ENCODE measurements at regions not wholly inside any gene's neighbourhood (a gene's known extent, or its start where the extent isn't known, plus 50 kb on each side); places are given as distances from the start of the nearest gene placed in this dataset.
A peak's percentile ranks its signal among the peaks of the same experiment; 100 is the strongest.

- H3K4me2 ChIP-seq (ENCODE audit: insufficient read depth in 1 of 2, low read depth in 2 of 2, low read length in 2 of 2) = no peak overlapping the region
- WGBS, 2 experiments (ENCODE audit: extremely low coverage in 1 of 2, insufficient coverage in 1 of 2, insufficient read length in 1 of 2, insufficient replicate concordance in 2 of 2, low coverage in 1 of 2, low lambda C conversion rate in 2 of 2, missing lambda C conversion rate in 1 of 2) = 76% methylated on average over 4 of the region's 4 CpGs; no CpG with 5 or more reads in 1 of the 2 experiments
- CTCF ChIA-PET (ENCODE audit: partially characterized antibody) = interaction anchor here (0.6 to 0.7 kb wide), 2 partner anchors 102 to 420 kb away, joined by 3 read pairs; no protein-coding TSS in a partner anchor
- TF ChIP-seq BACH1 (IDR thresholded peaks at IDR 0.05; ENCODE audit: low read length) (peak; percentile 94), BRCA1 (IDR thresholded peaks at IDR 0.05; ENCODE audit: low read depth, low read length) (no peak), MAFK (IDR thresholded peaks at IDR 0.05; ENCODE audit: low read depth, low read length) (peak; percentile 94)
Measured at GRCh38 chr3:28951772-28952556, 328.9 kb upstream of the RBMS3 start.

More at GRCh38 chr3:28951772-28952556, 328.9 kb upstream of the RBMS3 start:
- Histone ChIP-seq H3K79me1 (ENCODE audit: low read depth, low read length) (no peaks in the 10 kb centered on the region), H3K14ac (ENCODE audit: insufficient read length) (no peak overlapping the region), H2BK120ac (replicated peaks; ENCODE audit: low read depth, low read length) (no peak overlapping the region), H2BK20ac (ENCODE audit: low read length) (no peak overlapping the region), H4K8ac (ENCODE audit: extremely low read depth, insufficient read depth, low read length) (no peak overlapping the region), H2BK5ac (ENCODE audit: low read depth, low read length) (no peak overlapping the region), H3K27ac (ENCODE audit: low read depth, low read length) (no peak overlapping the region), H3K27me3 (replicated peaks in 1 of 4; ENCODE audit: control insufficient read depth in 3 of 4, extremely low read depth in 1 of 4, insufficient read depth in 3 of 4, low read length in 3 of 4) (no peaks in the 10 kb centered on the region), H2AFZ (ENCODE audit: low read length) (peak overlapping the region; percentile 45; the same call in 1 of the 2 replicates), H2BK12ac (ENCODE audit: low read depth, low read length) (no peak overlapping the region), H2AK5ac (ENCODE audit: low read depth, low read length) (no peak overlapping the region), H3K9ac (replicated peaks in 1 of 4; ENCODE audit: extremely low read depth in 1 of 4, low read depth in 3 of 4, low read length in 3 of 4) (no peak overlapping the region), H3K18ac (ENCODE audit: extremely low read depth, low read length) (no peak overlapping the region), H3K56ac (replicated peaks; ENCODE audit: insufficient read length, low read depth, low read length) (no peak overlapping the region), H3K36me3 (ENCODE audit: control insufficient read depth in 2 of 4, insufficient read depth in 4 of 4, low read length in 3 of 4) (no peaks in the 10 kb centered on the region), H4K20me1 (replicated peaks in 1 of 2; ENCODE audit: control insufficient read depth in 1 of 2, insufficient read depth in 2 of 2, low read length in 2 of 2) (no peaks in the 10 kb centered on the region), H4K5ac (ENCODE audit: insufficient read length, low read depth, low read length) (peak overlapping the region; percentile 41), H4K91ac (replicated peaks; ENCODE audit: insufficient read length, low read length) (no peak overlapping the region), H3K23me2 (ENCODE audit: low read depth, low read length) (no peaks in the 10 kb centered on the region; the same call in 1 of the 2 replicates), H3K23ac (ENCODE audit: insufficient read length) (no peak overlapping the region), H3K79me2 (ENCODE audit: control insufficient read depth in 1 of 2, insufficient read depth in 2 of 2, low read length in 2 of 2) (no peaks in the 10 kb centered on the region), H3K4ac (replicated peaks; ENCODE audit: insufficient read length, low read depth, low read length) (no peak overlapping the region), H3K4me3 (ENCODE audit: extremely low read depth in 1 of 4, insufficient read depth in 2 of 4, low read depth in 3 of 4, low read length in 4 of 4) (no peak overlapping the region), H3K4me1 (replicated peaks in 1 of 4; ENCODE audit: control insufficient read depth in 3 of 4, insufficient read depth in 4 of 4, low read length in 3 of 4) (no peaks in the 10 kb centered on the region), H3K9me3 (ENCODE audit: insufficient read depth in 2 of 2, low read depth in 1 of 2, low read length in 1 of 2) (no peaks in the 10 kb centered on the region), H2BK15ac (ENCODE audit: low read length) (no peak overlapping the region)
- POLR2A ChIA-PET (ENCODE audit: partially characterized antibody) = no interaction called here
- no peak for DNase-seq (ENCODE audit: low read depth in 1 of 2, low spot score in 2 of 2)
- no peak for FAIRE-seq

All from H1 (cell line).